SK-N-SH treated with all-trans-retinoic acid at 6 μM for 48 hours (cell line): ENCODE measurements at regions not wholly inside any gene's neighbourhood (a gene's known extent, or its start where the extent isn't known, plus 50 kb on each side); places are given as distances from the start of the nearest gene placed in this dataset.

Experiments
- ATAC-seq: fragments of 200-7000 bp; cut with Tn5 transposase; 3 replicates; pipeline ENCODE4 v1.9.1; 2020; ENCODE audit warnings: mild to moderate bottlenecking, moderate library complexity
- ARNTL ChIP-seq: fragments of 450-650 bp; formaldehyde crosslinking; IDR thresholded peaks from 2 replicates; pipeline ENCODE4 v1.5.0; 2020; ENCODE audit warnings: low read depth, mild to moderate bottlenecking, moderate library complexity, borderline replicate concordance
- BACH2 ChIP-seq: fragments of 250-450 bp; sonication (Bioruptor Pico); IDR thresholded peaks from 2 replicates; pipeline ENCODE4 v1.9.0; 2021; ENCODE audit warnings: mild to moderate bottlenecking, borderline replicate concordance
- CSDC2 ChIP-seq: fragments of 250-450 bp; sonication (Bioruptor Pico); IDR thresholded peaks from 2 replicates; pipeline ENCODE4 v1.5.0; 2020; ENCODE audit warnings: mild to moderate bottlenecking, moderate library complexity
- ESRRG ChIP-seq: fragments of 250-450 bp; sonication (Bioruptor Pico); IDR thresholded peaks from 2 replicates; pipeline ENCODE4 v1.6.1; 2021; ENCODE audit warnings: mild to moderate bottlenecking
- GLIS3 ChIP-seq: fragments of 250-450 bp; sonication (Bioruptor Pico); IDR thresholded peaks from 2 replicates; pipeline ENCODE4 v1.5.0; 2020; ENCODE audit warnings: mild to moderate bottlenecking, moderate library complexity
- ISL1 ChIP-seq: fragments of 250-450 bp; sonication (Bioruptor Pico); IDR thresholded peaks from 2 replicates; pipeline ENCODE4 v2.1.2; 2022; ENCODE audit warnings: mild to moderate bottlenecking, moderate library complexity
- OSR1 ChIP-seq: fragments of 250-450 bp; sonication (Bioruptor Pico); IDR thresholded peaks from 2 replicates; pipeline ENCODE4 v1.8.0; 2022; ENCODE audit warnings: moderate library complexity, mild to moderate bottlenecking, inconsistent platforms
- PATZ1 ChIP-seq: fragments of 250-450 bp; sonication (Bioruptor Pico); IDR thresholded peaks from 2 replicates; pipeline ENCODE4 v1.8.0; 2020; ENCODE audit warnings: mild to moderate bottlenecking, moderate library complexity, borderline replicate concordance
- POU6F1 ChIP-seq: fragments of 250-450 bp; sonication (Bioruptor Pico); IDR thresholded peaks from 2 replicates; pipeline ENCODE4 v1.8.0; 2021; ENCODE audit warnings: low read depth, mild to moderate bottlenecking, moderate library complexity, borderline replicate concordance
- PPARA ChIP-seq: fragments of 250-450 bp; sonication (Bioruptor Pico); IDR thresholded peaks from 2 replicates; pipeline ENCODE4 v1.5.0; 2020; ENCODE audit warnings: mild to moderate bottlenecking, borderline replicate concordance
- TCF4 ChIP-seq: fragments of 250-450 bp; sonication (Bioruptor Pico); IDR thresholded peaks from 2 replicates; pipeline ENCODE4 v1.8.0; 2021; ENCODE audit warnings: mild to moderate bottlenecking, moderate library complexity, borderline replicate concordance
- TOX ChIP-seq: fragments of 250-450 bp; sonication (Bioruptor Pico); IDR thresholded peaks from 2 replicates; pipeline ENCODE4 v1.8.0; 2021; ENCODE audit warnings: mild to moderate bottlenecking, moderate library complexity, borderline replicate concordance
- TSHZ2 ChIP-seq: fragments of 250-450 bp; sonication (Bioruptor Pico); IDR thresholded peaks from 2 replicates; pipeline ENCODE4 v1.5.0; 2020; ENCODE audit warnings: mild to moderate bottlenecking, moderate library complexity
- ZC3H10 ChIP-seq: fragments of 250-450 bp; sonication (Bioruptor Pico); IDR thresholded peaks from 2 replicates; pipeline ENCODE4 v1.5.1; 2021; ENCODE audit warnings: mild to moderate bottlenecking, moderate library complexity
- ZFP3 ChIP-seq: fragments of 250-450 bp; sonication (Bioruptor Pico); IDR thresholded peaks from 2 replicates; pipeline ENCODE4 v1.5.0; 2020; ENCODE audit warnings: mild to moderate bottlenecking, moderate library complexity
- ZFP30 ChIP-seq: fragments of 450-650 bp; formaldehyde crosslinking; IDR thresholded peaks from 2 replicates; pipeline ENCODE4 v1.5.0; 2022; ENCODE audit warnings: mild to moderate bottlenecking, moderate library complexity
- ZNF565 ChIP-seq: fragments of 450-650 bp; formaldehyde crosslinking; conservative IDR thresholded peaks from 2 replicates; pipeline ENCODE4 v1.5.0; 2020; ENCODE audit warnings: low read depth, mild to moderate bottlenecking, moderate library complexity
- ZNF70 ChIP-seq: fragments of 450-650 bp; formaldehyde crosslinking; IDR thresholded peaks from 2 replicates; pipeline ENCODE4 v1.5.0; 2020; ENCODE audit warnings: mild to moderate bottlenecking, moderate library complexity
- ZNF8 ChIP-seq: fragments of 450-650 bp; formaldehyde crosslinking; IDR thresholded peaks from 2 replicates; pipeline ENCODE4 v1.5.0; 2020; ENCODE audit warnings: mild to moderate bottlenecking, moderate library complexity
- TF ChIP-seq, protein P1 (sequence below): fragments of 250-450 bp; sonication (Bioruptor Pico); IDR thresholded peaks from 2 replicates; pipeline ENCODE4 v1.5.1; 2020; ENCODE audit warnings: low read depth, mild to moderate bottlenecking, moderate library complexity

DNA sequence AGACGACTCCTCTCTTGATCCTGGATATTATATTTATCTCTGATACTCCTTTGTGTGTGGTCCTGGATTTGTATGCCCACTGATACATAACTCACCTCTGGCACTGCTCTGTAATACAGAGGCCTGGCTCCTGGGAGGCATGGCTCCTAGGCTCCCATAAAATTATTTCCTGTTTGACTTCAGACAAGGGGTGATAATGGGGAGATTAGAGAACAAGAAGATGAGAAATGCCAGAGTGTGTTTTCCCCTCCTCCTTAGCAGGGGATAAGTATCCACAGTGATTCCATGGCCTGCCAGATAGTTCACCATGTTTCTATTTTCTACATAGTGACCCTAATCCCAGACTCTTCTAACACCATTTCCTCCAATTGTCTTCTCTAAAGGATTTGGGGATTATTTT is 165.7 kb upstream of the PLSCR5 start (continued):
- TF ChIP-seq TSHZ2 = no peak

DNA sequence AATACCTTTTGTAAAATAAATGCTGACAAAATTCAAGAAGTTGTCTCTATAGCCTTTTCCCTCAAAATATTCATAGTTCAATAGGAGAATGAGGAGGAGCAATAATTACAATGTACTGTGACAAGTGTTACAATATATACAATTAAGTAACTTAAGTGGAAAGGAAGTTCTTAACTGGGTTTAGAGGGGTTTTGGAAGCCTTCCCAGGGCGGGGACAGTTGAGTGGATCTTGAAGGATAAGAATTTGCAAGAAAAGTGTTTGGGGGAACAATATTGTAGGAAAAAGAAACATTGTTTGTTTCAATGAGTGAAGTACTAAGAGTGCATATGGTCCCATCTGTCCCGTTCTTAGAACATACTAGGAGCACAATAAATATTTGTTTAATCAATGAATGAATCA is 165.2 kb upstream of the PLSCR5 start:
- no peak for ATAC-seq
- TF ChIP-seq PPARA (CRISPR knock-in tag) = no peak
- no peak for TF ChIP-seq ZC3H10 (CRISPR knock-in tag)
- no peak for TF ChIP-seq ZFP3 (CRISPR knock-in tag)
- TF ChIP-seq GLIS3 (CRISPR knock-in tag) = no peak
- TF ChIP-seq, protein P1, sequence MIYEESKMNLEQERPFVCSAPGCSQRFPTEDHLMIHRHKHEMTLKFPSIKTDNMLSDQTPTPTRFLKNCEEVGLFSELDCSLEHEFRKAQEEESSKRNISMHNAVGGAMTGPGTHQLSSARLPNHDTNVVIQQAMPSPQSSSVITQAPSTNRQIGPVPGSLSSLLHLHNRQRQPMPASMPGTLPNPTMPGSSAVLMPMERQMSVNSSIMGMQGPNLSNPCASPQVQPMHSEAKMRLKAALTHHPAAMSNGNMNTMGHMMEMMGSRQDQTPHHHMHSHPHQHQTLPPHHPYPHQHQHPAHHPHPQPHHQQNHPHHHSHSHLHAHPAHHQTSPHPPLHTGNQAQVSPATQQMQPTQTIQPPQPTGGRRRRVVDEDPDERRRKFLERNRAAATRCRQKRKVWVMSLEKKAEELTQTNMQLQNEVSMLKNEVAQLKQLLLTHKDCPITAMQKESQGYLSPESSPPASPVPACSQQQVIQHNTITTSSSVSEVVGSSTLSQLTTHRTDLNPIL (CRISPR knock-in tag) = no peak
- TF ChIP-seq ZNF70 (CRISPR knock-in tag) = no peak
- no peak for TF ChIP-seq ESRRG (CRISPR knock-in tag)
- TF ChIP-seq ISL1 = no peak
- no peak for TF ChIP-seq ARNTL (CRISPR knock-in tag)
- no peak for TF ChIP-seq CSDC2 (CRISPR knock-in tag)
- TF ChIP-seq ZFP30 (CRISPR knock-in tag) = no peak
- TF ChIP-seq PATZ1 (CRISPR knock-in tag) = no peak
- no peak for TF ChIP-seq BACH2
- no peak for TF ChIP-seq ZNF565
- TF ChIP-seq ZNF8 (CRISPR knock-in tag) = no peak

- TF ChIP-seq TSHZ2 = no peak
- TF ChIP-seq TCF4 (CRISPR knock-in tag) = no peak
- TF ChIP-seq OSR1 (CRISPR knock-in tag) = no peak
- no peak for TF ChIP-seq ZNF8 (CRISPR knock-in tag)
- TF ChIP-seq BACH2 = no peak
- TF ChIP-seq ZFP30 (CRISPR knock-in tag) = no peak
- TF ChIP-seq POU6F1 = no peak
- TF ChIP-seq ZNF70 (CRISPR knock-in tag) = no peak
- TF ChIP-seq ISL1 = no peak
- no peak for TF ChIP-seq ZC3H10 (CRISPR knock-in tag)
- no peak for TF ChIP-seq PATZ1 (CRISPR knock-in tag)
- no peak for TF ChIP-seq GLIS3 (CRISPR knock-in tag)
- no peak for TF ChIP-seq ARNTL (CRISPR knock-in tag)
- TF ChIP-seq ESRRG (CRISPR knock-in tag) = no peak
- no peak for TF ChIP-seq TOX (CRISPR knock-in tag)
- TF ChIP-seq ZNF565 = no peak
- no peak for ATAC-seq
These were observed 152.6 kb upstream of the PLSCR5 start for GRCh38 chr3:146757759-146758158.
